Midbrain (tissue), 1 donor: ENCODE measurements at regions not wholly inside any gene's neighbourhood (a gene's known extent, or its start where the extent isn't known, plus 50 kb on each side); places are given as distances from the start of the nearest gene placed in this dataset.
A peak's percentile ranks its signal among the peaks of the same experiment; 100 is the strongest.
"Not testable (repeated sequence)": the region's sequence is repeated elsewhere in the genome, so short reads cannot be mapped to it uniquely, and the experiment has no call there.

Source experiments
- DNase-seq: peaks from one replicate; lab custom pipeline; 2025; lab: John Stamatoyannopoulos, UW

GRCh38 chr10:6926971-6927370, 346.9 kb upstream of the PRKCQ start:
- no peak for DNase-seq

GRCh38 chr10:6925146-6925545, 345.1 kb upstream of the PRKCQ start:
- no peak for DNase-seq

GRCh38 chr10:6924166-6924565, 344.1 kb upstream of the PRKCQ start:
- peak; percentile 10 for DNase-seq

- DNase-seq, result not testable (repeated sequence)
Observed at GRCh38 chr10:6921026-6921425, 340.9 kb upstream of the PRKCQ start.

GRCh38 chr10:6920072-6921019, 340.3 kb upstream of the PRKCQ start:
- peak; percentile 86 for DNase-seq

- DNase-seq, result no peak
Observed at GRCh38 chr10:6919077-6919476, 339.0 kb upstream of the PRKCQ start.

- peak; percentile 40 for DNase-seq
Observed at GRCh38 chr10:6918305-6918704, 338.2 kb upstream of the PRKCQ start.

GRCh38 chr10:6917125-6917524, 337.0 kb upstream of the PRKCQ start:
- DNase-seq, result peak; percentile 27

- no peak for DNase-seq
Observed at GRCh38 chr10:6916601-6917000, 336.5 kb upstream of the PRKCQ start.

GRCh38 chr10:6915307-6915706, 335.2 kb upstream of the PRKCQ start:
- DNase-seq, result no peak

GRCh38 chr10:6912929-6913328, 332.9 kb upstream of the PRKCQ start:
- no peak for DNase-seq

GRCh38 chr10:6912424-6912823, 332.3 kb upstream of the PRKCQ start:
- DNase-seq, result no peak

- DNase-seq, result no peak
Observed at GRCh38 chr10:6912021-6912420, 331.9 kb upstream of the PRKCQ start.

- DNase-seq, result no peak
Observed at GRCh38 chr10:6909905-6910560, 330.0 kb upstream of the PRKCQ start.

- no peak for DNase-seq
Observed at GRCh38 chr10:6907877-6908530, 327.9 kb upstream of the PRKCQ start.

GRCh38 chr10:6894405-6894804, 314.3 kb upstream of the PRKCQ start:
- DNase-seq, result no peak

- no peak for DNase-seq
Observed at GRCh38 chr10:6892864-6893263, 312.8 kb upstream of the PRKCQ start.

- DNase-seq, result no peak
Observed at GRCh38 chr10:6891924-6892323, 311.8 kb upstream of the PRKCQ start.

- DNase-seq, result no peak
Observed at GRCh38 chr10:6889718-6890117, 309.6 kb upstream of the PRKCQ start.

GRCh38 chr10:6888434-6888833, 308.4 kb upstream of the PRKCQ start:
- DNase-seq, result no peak

GRCh38 chr10:6885284-6885683, 305.2 kb upstream of the PRKCQ start:
- DNase-seq, result no peak

- DNase-seq, result no peak
Observed at GRCh38 chr10:6881987-6882386, 301.9 kb upstream of the PRKCQ start.
